Smooth muscle cell (in vitro differentiated cells): ENCODE measurements at regions not wholly inside any gene's neighbourhood (a gene's known extent, or its start where the extent isn't known, plus 50 kb on each side); places are given as distances from the start of the nearest gene placed in this dataset.

Experiments used
- DNase-seq: peaks from one replicate; lab custom pipeline; 2025; ENCODE audit not compliant: unreplicated experiment; lab: John Stamatoyannopoulos, UW
- H2AFZ ChIP-seq: fragments of 200-600 bp; sonication (generic); 2 replicates; pipeline ENCODE4 v1.6.0; 2016; ENCODE audit warnings: antibody characterized with exemption, low read depth, mild to moderate bottlenecking
- H3F3A ChIP-seq: fragments of 200-600 bp; sonication (generic); 2 replicates; pipeline ENCODE4 v1.6.0; 2017; ENCODE audit warnings: antibody characterized with exemption, low read depth
- H3K27ac ChIP-seq: fragments of 200-600 bp; sonication (generic); 2 replicates; pipeline ENCODE4 v1.5.1; 2016; ENCODE audit warnings: low read depth, mild to moderate bottlenecking
- H3K27me3 ChIP-seq: fragments of 200-600 bp; sonication (generic); 2 replicates; pipeline ENCODE4 v1.6.1; 2016; ENCODE audit warnings: low read depth, mild to moderate bottlenecking
- H3K36me3 ChIP-seq: fragments of 200-600 bp; sonication (generic); 2 replicates; pipeline ENCODE4 v1.5.1; 2016; ENCODE audit warnings: low read depth
- H3K4me1 ChIP-seq: fragments of 200-600 bp; sonication (generic); 2 replicates; pipeline ENCODE4 v1.5.1; 2016; ENCODE audit warnings: low read depth
- H3K4me2 ChIP-seq: fragments of 200-600 bp; sonication (generic); 2 replicates; pipeline ENCODE4 v1.6.0; 2016; ENCODE audit warnings: mild to moderate bottlenecking
- H3K4me3 ChIP-seq: fragments of 200-600 bp; sonication (generic); 2 replicates; pipeline ENCODE4 v1.5.1; 2016; ENCODE audit warnings: mild to moderate bottlenecking
- H3K79me2 ChIP-seq: fragments of 200-600 bp; sonication (generic); 2 replicates; pipeline ENCODE4 v1.6.0; 2016; ENCODE audit warnings: low read depth, mild to moderate bottlenecking
- H3K9ac ChIP-seq: fragments of 200-600 bp; sonication (generic); 2 replicates; pipeline ENCODE4 v1.6.0; 2016; ENCODE audit warnings: low read depth
- H3K9me3 ChIP-seq: fragments of 200-600 bp; sonication (generic); replicated peaks from 2 replicates; pipeline ENCODE4 v1.5.1; 2016; ENCODE audit warnings: low read depth
- H4K20me1 ChIP-seq: fragments of 200-600 bp; sonication (generic); 2 replicates; pipeline ENCODE4 v1.6.0; 2016; ENCODE audit warnings: low read depth
- WGBS: methylation state at CpG from one replicate; pipeline ENCODE4 v1.1.7; 2016; ENCODE audit warnings: low lambda C conversion rate; 5-methylcytosine and 5-hydroxymethylcytosine counted together
- TF ChIP-seq, protein P1 (sequence below): fragments of 200-600 bp; sonication (generic); IDR thresholded peaks from 2 replicates; pipeline ENCODE4 v1.5.1; 2017; ENCODE audit warnings: borderline replicate concordance, mild to moderate bottlenecking, antibody characterized with exemption; ENCODE audit not compliant: insufficient read depth, poor library complexity, severe bottlenecking

DNA sequence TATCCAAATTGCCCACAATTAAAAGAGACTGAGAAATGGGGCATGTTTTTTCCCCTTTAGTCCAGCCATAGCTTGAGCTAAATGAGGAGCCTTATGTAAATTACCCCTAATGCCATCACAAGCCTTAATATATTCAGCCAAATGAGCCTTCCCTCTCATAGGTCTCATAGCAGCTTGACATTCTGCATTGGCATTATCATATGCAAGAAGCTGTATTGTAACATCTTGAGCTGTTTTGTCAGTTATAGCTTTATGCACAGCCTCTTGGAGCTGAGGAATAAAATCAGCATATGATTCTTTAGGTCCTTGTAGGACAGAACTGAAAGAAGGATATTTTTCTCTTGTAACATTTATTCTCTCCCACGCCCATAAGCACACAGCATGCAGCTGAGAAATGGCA, 153.2 kb downstream of the ZNF486 start:
- TF ChIP-seq, protein P1, sequence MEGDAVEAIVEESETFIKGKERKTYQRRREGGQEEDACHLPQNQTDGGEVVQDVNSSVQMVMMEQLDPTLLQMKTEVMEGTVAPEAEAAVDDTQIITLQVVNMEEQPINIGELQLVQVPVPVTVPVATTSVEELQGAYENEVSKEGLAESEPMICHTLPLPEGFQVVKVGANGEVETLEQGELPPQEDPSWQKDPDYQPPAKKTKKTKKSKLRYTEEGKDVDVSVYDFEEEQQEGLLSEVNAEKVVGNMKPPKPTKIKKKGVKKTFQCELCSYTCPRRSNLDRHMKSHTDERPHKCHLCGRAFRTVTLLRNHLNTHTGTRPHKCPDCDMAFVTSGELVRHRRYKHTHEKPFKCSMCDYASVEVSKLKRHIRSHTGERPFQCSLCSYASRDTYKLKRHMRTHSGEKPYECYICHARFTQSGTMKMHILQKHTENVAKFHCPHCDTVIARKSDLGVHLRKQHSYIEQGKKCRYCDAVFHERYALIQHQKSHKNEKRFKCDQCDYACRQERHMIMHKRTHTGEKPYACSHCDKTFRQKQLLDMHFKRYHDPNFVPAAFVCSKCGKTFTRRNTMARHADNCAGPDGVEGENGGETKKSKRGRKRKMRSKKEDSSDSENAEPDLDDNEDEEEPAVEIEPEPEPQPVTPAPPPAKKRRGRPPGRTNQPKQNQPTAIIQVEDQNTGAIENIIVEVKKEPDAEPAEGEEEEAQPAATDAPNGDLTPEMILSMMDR: no peak
- H3K9me3 ChIP-seq: no peaks in the 10 kb centered on the region

GRCh38 chr19:20318616-20319015, 151.6 kb downstream of the ZNF486 start:
- Histone ChIP-seq H2AFZ (no peak overlapping the region), H3K4me2 (no peak overlapping the region), H3F3A (no peaks in the 10 kb centered on the region), H4K20me1 (no peaks in the 10 kb centered on the region), H3K4me1 (no peaks in the 10 kb centered on the region), H3K9me3 (no peaks in the 10 kb centered on the region), H3K27me3 (no peaks in the 10 kb centered on the region), H3K79me2 (no peaks in the 10 kb centered on the region), H3K36me3 (no peaks in the 10 kb centered on the region), H3K27ac (no peak overlapping the region), H3K9ac (no peak overlapping the region), H3K4me3 (no peak overlapping the region)
- TF ChIP-seq, protein P1: no peak
- DNase-seq: no peak
- 85% methylated on average over 3 of the region's 3 CpGs for WGBS

More for the DNA sequence above, 153.2 kb downstream of the ZNF486 start:
- Histone ChIP-seq H3K36me3 (no peaks in the 10 kb centered on the region), H3K4me3 (no peak overlapping the region), H3K4me1 (no peaks in the 10 kb centered on the region), H3K4me2 (no peak overlapping the region), H3K27ac (no peak overlapping the region), H3F3A (no peaks in the 10 kb centered on the region), H2AFZ (no peak overlapping the region), H3K9ac (no peak overlapping the region), H4K20me1 (no peaks in the 10 kb centered on the region), H3K27me3 (no peaks in the 10 kb centered on the region), H3K79me2 (no peaks in the 10 kb centered on the region)
- WGBS: 70% methylated on average over 1 of the region's 1 CpG
- DNase-seq: no peak

GRCh38 chr19:20315543-20315942, 148.5 kb downstream of the ZNF486 start:
- H3F3A ChIP-seq: no peaks in the 10 kb centered on the region
- H3K79me2 ChIP-seq: no peaks in the 10 kb centered on the region
- no peak overlapping the region for H3K4me3 ChIP-seq
- no peaks in the 10 kb centered on the region for H3K4me1 ChIP-seq
- no peaks in the 10 kb centered on the region for H3K9me3 ChIP-seq
- H3K9ac ChIP-seq: no peak overlapping the region
- H2AFZ ChIP-seq: no peak overlapping the region
- TF ChIP-seq, protein P1: no peak
- no peak overlapping the region for H3K27ac ChIP-seq
- WGBS: 82% methylated on average over 6 of the region's 6 CpGs
- no peak overlapping the region for H3K4me2 ChIP-seq
- no peak for DNase-seq
- H4K20me1 ChIP-seq: no peaks in the 10 kb centered on the region
- no peaks in the 10 kb centered on the region for H3K36me3 ChIP-seq
- no peaks in the 10 kb centered on the region for H3K27me3 ChIP-seq

- WGBS: 93% methylated on average over 5 of the region's 5 CpGs
- no peak overlapping the region for H2AFZ ChIP-seq
- TF ChIP-seq, protein P1: no peak
- no peaks in the 10 kb centered on the region for H3K4me1 ChIP-seq
- no peaks in the 10 kb centered on the region for H3K27me3 ChIP-seq
- no peak overlapping the region for H3K4me2 ChIP-seq
- no peaks in the 10 kb centered on the region for H3K9me3 ChIP-seq
- no peak overlapping the region for H3K27ac ChIP-seq
- no peak overlapping the region for H3K4me3 ChIP-seq
- no peak overlapping the region for H3K9ac ChIP-seq
- no peaks in the 10 kb centered on the region for H3K79me2 ChIP-seq
- no peak for DNase-seq
- no peaks in the 10 kb centered on the region for H3K36me3 ChIP-seq
- no peaks in the 10 kb centered on the region for H4K20me1 ChIP-seq
- no peaks in the 10 kb centered on the region for H3F3A ChIP-seq
These were observed 146.9 kb downstream of the ZNF486 start for GRCh38 chr19:20313894-20314293.
